ENCODE measurements at regions not wholly inside any gene's neighbourhood (a gene's known extent, or its start where the extent isn't known, plus 50 kb on each side); places are given as distances from the start of the nearest gene placed in this dataset.
"Not testable (repeated sequence)": the region's sequence is repeated elsewhere in the genome, so short reads cannot be mapped to it uniquely, and the experiment has no call there.

DNA sequence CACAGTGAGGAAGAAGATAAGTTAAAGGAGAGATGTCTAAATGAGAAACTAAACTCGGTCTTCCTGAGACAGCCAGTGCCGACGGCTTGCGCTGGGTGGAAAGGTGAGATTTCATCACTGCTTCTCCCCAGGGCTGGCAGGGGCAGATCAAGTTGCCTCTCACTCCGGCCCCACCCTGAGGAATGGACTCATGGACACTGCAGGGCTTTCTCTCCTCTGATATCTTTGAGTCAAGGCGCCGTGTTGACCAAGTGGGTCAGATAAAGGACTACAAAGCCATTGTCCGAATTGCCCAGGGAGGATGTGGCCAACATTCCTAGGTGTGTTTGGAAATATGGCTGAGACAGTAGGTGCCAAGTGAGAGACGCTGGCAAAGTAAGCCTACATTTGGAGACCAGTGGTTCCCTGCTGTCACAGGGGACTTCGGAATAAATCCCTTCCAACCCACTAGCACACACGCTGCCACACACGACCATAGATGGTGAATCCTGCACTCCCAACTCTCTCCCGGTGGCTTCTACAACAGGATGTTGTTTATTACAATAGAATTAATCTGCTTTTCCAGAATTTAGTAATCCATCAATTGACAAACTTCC, 156.5 kb upstream of the TSC22D1 start:
- TF ChIP-seq ZNF776 (tag by site-specific recombination; IDR thresholded peaks at IDR 0.05; ENCODE audit: borderline replicate concordance), result no peak
- no peak for TF ChIP-seq ZNF341 (tag by site-specific recombination; IDR thresholded peaks at IDR 0.05; ENCODE audit: low read depth)
- no peak for TF ChIP-seq ZIC2 (tag by site-specific recombination; IDR thresholded peaks at IDR 0.05)
- TF ChIP-seq, protein P1, sequence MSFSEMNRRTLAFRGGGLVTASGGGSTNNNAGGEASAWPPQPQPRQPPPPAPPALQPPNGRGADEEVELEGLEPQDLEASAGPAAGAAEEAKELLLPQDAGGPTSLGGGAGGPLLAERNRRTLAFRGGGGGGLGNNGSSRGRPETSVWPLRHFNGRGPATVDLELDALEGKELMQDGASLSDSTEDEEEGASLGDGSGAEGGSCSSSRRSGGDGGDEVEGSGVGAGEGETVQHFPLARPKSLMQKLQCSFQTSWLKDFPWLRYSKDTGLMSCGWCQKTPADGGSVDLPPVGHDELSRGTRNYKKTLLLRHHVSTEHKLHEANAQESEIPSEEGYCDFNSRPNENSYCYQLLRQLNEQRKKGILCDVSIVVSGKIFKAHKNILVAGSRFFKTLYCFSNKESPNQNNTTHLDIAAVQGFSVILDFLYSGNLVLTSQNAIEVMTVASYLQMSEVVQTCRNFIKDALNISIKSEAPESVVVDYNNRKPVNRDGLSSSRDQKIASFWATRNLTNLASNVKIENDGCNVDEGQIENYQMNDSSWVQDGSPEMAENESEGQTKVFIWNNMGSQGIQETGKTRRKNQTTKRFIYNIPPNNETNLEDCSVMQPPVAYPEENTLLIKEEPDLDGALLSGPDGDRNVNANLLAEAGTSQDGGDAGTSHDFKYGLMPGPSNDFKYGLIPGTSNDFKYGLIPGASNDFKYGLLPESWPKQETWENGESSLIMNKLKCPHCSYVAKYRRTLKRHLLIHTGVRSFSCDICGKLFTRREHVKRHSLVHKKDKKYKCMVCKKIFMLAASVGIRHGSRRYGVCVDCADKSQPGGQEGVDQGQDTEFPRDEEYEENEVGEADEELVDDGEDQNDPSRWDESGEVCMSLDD (tag by site-specific recombination; IDR thresholded peaks at IDR 0.05), result no peak
- TF ChIP-seq, protein P2, sequence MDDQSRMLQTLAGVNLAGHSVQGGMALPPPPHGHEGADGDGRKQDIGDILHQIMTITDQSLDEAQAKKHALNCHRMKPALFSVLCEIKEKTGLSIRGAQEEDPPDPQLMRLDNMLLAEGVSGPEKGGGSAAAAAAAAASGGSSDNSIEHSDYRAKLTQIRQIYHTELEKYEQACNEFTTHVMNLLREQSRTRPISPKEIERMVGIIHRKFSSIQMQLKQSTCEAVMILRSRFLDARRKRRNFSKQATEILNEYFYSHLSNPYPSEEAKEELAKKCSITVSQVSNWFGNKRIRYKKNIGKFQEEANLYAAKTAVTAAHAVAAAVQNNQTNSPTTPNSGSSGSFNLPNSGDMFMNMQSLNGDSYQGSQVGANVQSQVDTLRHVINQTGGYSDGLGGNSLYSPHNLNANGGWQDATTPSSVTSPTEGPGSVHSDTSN (CRISPR knock-in tag; IDR thresholded peaks at IDR 0.05), result no peak
- TF ChIP-seq ZNF433 (tag by site-specific recombination; IDR thresholded peaks at IDR 0.05; ENCODE audit: low read depth), result no peak
- TF ChIP-seq ZNF473 (tag by site-specific recombination; IDR thresholded peaks at IDR 0.05), result no peak
- no peak for TF ChIP-seq ZNF701 (tag by site-specific recombination; IDR thresholded peaks at IDR 0.05)
- no peak for TF ChIP-seq ZBTB7A (tag by site-specific recombination; IDR thresholded peaks at IDR 0.05; ENCODE audit: low read depth)
- H3K4me3 ChIP-seq (ENCODE audit: low read depth, low read length), result no peak overlapping the region
- H3K27ac ChIP-seq (ENCODE audit: extremely low read depth, low read depth, low read length), result no peak overlapping the region
- no peaks in the 10 kb centered on the region for H3K36me3 ChIP-seq (ENCODE audit: control insufficient read depth in 2 of 2, insufficient read depth in 1 of 2, low read length in 2 of 2)
- POLR2A ChIA-PET, result no interaction called here
- H3K9me3 ChIP-seq (ENCODE audit: control insufficient read depth, insufficient read depth, low read depth, low read length), result no peaks in the 10 kb centered on the region
- CTCF ChIA-PET, result interaction anchor here (0.6 kb wide), 1 partner anchor 1440 kb away, joined by 3 read pairs; no protein-coding TSS in a partner anchor
- no peaks in the 10 kb centered on the region for H3K4me1 ChIP-seq (ENCODE audit: control insufficient read depth, insufficient read depth, low read length)

DNA sequence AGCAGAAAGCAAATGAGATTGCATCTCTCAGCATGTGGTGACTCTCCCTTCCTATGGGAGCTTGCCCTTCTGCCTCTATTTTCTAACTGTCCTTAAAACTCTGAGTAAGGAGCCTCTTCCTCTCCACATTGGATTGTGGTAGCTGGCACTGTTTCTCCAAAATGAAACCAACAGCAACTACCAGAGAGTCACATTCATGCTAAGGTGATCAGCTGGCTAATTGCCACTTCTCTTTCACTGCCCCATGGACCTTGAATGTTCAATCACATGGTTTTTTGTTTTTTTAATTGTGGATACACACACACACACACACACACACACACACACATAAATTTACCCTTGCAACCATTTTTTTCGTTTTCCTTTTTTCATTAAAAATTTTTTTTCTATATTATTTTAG, 154.7 kb upstream of the TSC22D1 start:
- no peak overlapping the region for H3K4me3 ChIP-seq (ENCODE audit: low read depth, low read length)
- H3K9me3 ChIP-seq (ENCODE audit: control insufficient read depth, insufficient read depth, low read depth, low read length), result no peaks in the 10 kb centered on the region
- H3K36me3 ChIP-seq (ENCODE audit: control insufficient read depth in 2 of 2, insufficient read depth in 1 of 2, low read length in 2 of 2), result no peaks in the 10 kb centered on the region
- H3K4me1 ChIP-seq (ENCODE audit: control insufficient read depth, insufficient read depth, low read length), result no peaks in the 10 kb centered on the region
- ChIA-PET POLR2A (no interaction called here), CTCF (interaction anchor here (0.6 kb wide), 1 partner anchor 189 kb away, joined by 3 read pairs; no protein-coding TSS in a partner anchor)
- no peak overlapping the region for H3K27ac ChIP-seq (ENCODE audit: extremely low read depth, low read depth, low read length)
- no peak for TF ChIP-seq ZNF830 (tag by site-specific recombination; IDR thresholded peaks at IDR 0.05; ENCODE audit: low read depth)

DNA sequence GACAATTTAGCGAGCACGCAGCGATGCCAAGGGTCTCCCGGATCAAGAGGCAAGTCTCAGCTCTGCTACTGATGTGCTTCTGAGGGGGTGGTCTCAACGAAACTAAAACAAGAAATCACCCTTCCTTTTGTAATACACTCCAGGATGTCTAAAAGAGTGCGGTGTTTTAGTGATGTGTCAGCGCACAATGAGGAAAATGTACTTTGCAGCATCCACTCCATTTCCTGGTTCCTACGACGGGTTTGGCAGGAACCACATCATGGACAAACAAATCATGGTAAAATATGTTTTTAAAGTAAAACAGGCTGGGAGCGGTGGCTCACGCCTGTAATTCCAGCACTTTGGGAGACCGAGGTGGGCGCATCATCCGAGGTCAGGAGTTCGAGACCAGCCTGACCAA, 154.0 kb upstream of the TSC22D1 start:
- no peak overlapping the region for H3K27ac ChIP-seq (ENCODE audit: extremely low read depth, low read depth, low read length)
- no peaks in the 10 kb centered on the region for H3K4me1 ChIP-seq (ENCODE audit: control insufficient read depth, insufficient read depth, low read length)
- ChIA-PET POLR2A (no interaction called here), CTCF (no interaction called here)
- no peak for TF ChIP-seq ZNF768 (tag by site-specific recombination; IDR thresholded peaks at IDR 0.05)
- TF ChIP-seq ZBTB21 (tag by site-specific recombination; IDR thresholded peaks at IDR 0.05), result no peak
- TF ChIP-seq ZNF133 (tag by site-specific recombination; IDR thresholded peaks at IDR 0.05), result no peak
- no peaks in the 10 kb centered on the region for H3K36me3 ChIP-seq (ENCODE audit: control insufficient read depth in 2 of 2, insufficient read depth in 1 of 2, low read length in 2 of 2)
- no peaks in the 10 kb centered on the region for H3K9me3 ChIP-seq (ENCODE audit: control insufficient read depth, insufficient read depth, low read depth, low read length)
- no peak overlapping the region for H3K4me3 ChIP-seq (ENCODE audit: low read depth, low read length)

DNA sequence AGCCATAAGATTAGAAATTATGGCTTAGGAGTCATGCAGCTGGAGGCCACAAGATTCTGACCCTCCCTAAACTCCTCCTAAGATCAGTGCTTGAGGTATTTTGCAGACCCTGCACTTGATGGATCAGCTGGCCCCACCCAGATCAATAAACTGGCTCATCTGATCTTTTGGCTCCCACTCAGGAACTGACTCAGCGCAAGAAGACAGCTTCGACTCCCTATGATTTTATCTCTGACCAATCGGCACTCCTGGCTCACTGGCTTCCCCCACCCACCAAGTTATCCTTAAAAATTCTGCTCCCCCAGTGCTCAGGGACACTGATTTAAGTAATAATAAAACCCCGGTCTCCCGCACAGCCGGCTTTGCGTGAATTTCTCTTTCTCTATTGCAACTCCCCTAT, 151.5 kb upstream of the TSC22D1 start:
- POLR2A ChIA-PET; H3K36me3 ChIP-seq (ENCODE audit: control insufficient read depth in 2 of 2, insufficient read depth in 1 of 2, low read length in 2 of 2); H3K4me3 ChIP-seq (ENCODE audit: low read depth, low read length); H3K4me1 ChIP-seq (ENCODE audit: control insufficient read depth, insufficient read depth, low read length); H3K27ac ChIP-seq (ENCODE audit: extremely low read depth, low read depth, low read length); H3K9me3 ChIP-seq (ENCODE audit: control insufficient read depth, insufficient read depth, low read depth, low read length); CTCF ChIA-PET: not testable (repeated sequence)
